Right lobe of liver (tissue), 6 donors: ENCODE measurements at regions not wholly inside any gene's neighbourhood (a gene's known extent, or its start where the extent isn't known, plus 50 kb on each side); places are given as distances from the start of the nearest gene placed in this dataset.

ENCODE experiments used
- ATAC-seq, 4 donors: fragments of 200-7000 bp; cut with Tn5 transposase; one replicate each; pipeline ENCODE4 v1.9.1; 2020; ENCODE audit warnings: mild to moderate bottlenecking in 4 of 4, moderate library complexity in 4 of 4
- DNase-seq, 3 donors: peaks; one replicate each; pipeline ENCODE4 v3.0.0-alpha.2; 2020
- H3K27ac ChIP-seq, 3 donors: fragments of 200-600 bp; one replicate each; pipeline ENCODE4 v1.8.0; 2022
- H3K27me3 ChIP-seq, 2 donors: fragments of 200-600 bp; one replicate each; pipeline ENCODE4 v1.8.0; 2022
- H3K36me3 ChIP-seq, 4 donors: fragments of 200-600 bp; sonication (generic) in 1 of 4; one replicate each; pipeline versions ENCODE4 v1.5.1 to v1.8.0; 2017 to 2022; ENCODE audit warnings: control low read depth in 1 of 4
- H3K4me1 ChIP-seq, 4 donors: fragments of 200-600 bp; sonication (generic) in 1 of 4; one replicate each; pipeline versions ENCODE4 v1.5.1 to v1.8.0; 2017 to 2022; ENCODE audit warnings: control low read depth in 1 of 4
- H3K4me3 ChIP-seq, 3 donors: fragments of 200-600 bp; one replicate each; pipeline ENCODE4 v1.8.0; 2022
- H3K9me3 ChIP-seq, 4 donors: fragments of 200-600 bp; sonication (generic) in 1 of 4; one replicate each; pipeline versions ENCODE4 v1.5.1 to v1.8.0; 2017 to 2022; ENCODE audit warnings: control low read depth in 1 of 4
- POLR2A ChIP-seq: fragments of 450-650 bp; IDR thresholded peaks from one replicate; pipeline ENCODE4 v1.6.1; 2017; ENCODE audit warnings: antibody characterized with exemption, mild to moderate bottlenecking
- WGBS: methylation state at CpG from one replicate; pipeline ENCODE4 v1.1.6; 2018; ENCODE audit warnings: low coverage, low lambda C conversion rate; ENCODE audit not compliant: insufficient coverage; ENCODE audit errors: missing lambda C conversion rate; 5-methylcytosine and 5-hydroxymethylcytosine counted together
- intact Hi-C, 2 donors: fragments of 100-400 bp; cut with DNase I; formaldehyde crosslinking; loops; one replicate each; pipeline versions ENCODE4 v1.11.2 to v1.14.1; 2022
- TF ChIP-seq, protein P1 (sequence below), 4 donors: fragments of 200-600 bp in 3 of 4; fragments of 450-650 bp in 1 of 4; IDR thresholded peaks; one replicate each; pipeline versions ENCODE4 v1.5.1 to v1.8.0; 2016 to 2022; ENCODE audit warnings: antibody characterized with exemption in 4 of 4, mild to moderate bottlenecking in 2 of 4
- donor health status: DM: no; HTN: yes; CAD: no.
- donor health status: DM: no; HTN: no; CAD: no.
- donor health status: DM: no; HTN: no; CAD: no.
- donor health status: DM: no; HTN: yes; CAD: no.
- donor health status: DM: no; HTN: yes; CAD: no.

DNA sequence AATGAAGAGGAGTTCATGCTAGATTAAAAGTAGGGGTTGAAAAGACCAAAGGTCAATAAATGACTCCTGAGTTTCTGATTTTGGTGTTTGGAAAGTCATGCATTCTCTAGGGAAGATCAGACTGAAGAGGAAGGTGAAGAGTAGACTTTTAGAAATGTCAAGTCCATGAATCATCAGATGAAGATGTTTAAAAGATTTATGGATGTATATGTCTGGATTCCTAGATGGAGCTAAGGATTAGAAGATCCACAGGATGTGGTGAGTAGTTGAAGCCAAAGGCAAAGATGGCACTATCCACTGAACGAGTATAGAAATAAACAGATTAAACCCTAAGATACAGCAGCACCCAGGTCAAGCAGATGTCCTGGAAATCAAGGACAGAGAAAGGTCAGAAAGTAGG lies 298.5 kb downstream of the GPAM start:
- Histone ChIP-seq H3K9me3 (no peaks in the 10 kb centered on the region), H3K36me3 (no peaks in the 10 kb centered on the region), H3K4me3 (no peak overlapping the region), H3K27ac (no peak overlapping the region), H3K4me1 (no peaks in the 10 kb centered on the region), H3K27me3 (no peaks in the 10 kb centered on the region)
- ATAC-seq, result no peak
- no peak for TF ChIP-seq POLR2A
- TF ChIP-seq, protein P1, sequence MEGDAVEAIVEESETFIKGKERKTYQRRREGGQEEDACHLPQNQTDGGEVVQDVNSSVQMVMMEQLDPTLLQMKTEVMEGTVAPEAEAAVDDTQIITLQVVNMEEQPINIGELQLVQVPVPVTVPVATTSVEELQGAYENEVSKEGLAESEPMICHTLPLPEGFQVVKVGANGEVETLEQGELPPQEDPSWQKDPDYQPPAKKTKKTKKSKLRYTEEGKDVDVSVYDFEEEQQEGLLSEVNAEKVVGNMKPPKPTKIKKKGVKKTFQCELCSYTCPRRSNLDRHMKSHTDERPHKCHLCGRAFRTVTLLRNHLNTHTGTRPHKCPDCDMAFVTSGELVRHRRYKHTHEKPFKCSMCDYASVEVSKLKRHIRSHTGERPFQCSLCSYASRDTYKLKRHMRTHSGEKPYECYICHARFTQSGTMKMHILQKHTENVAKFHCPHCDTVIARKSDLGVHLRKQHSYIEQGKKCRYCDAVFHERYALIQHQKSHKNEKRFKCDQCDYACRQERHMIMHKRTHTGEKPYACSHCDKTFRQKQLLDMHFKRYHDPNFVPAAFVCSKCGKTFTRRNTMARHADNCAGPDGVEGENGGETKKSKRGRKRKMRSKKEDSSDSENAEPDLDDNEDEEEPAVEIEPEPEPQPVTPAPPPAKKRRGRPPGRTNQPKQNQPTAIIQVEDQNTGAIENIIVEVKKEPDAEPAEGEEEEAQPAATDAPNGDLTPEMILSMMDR (IDR thresholded peaks at IDR 0.05), result no peak
- no peak for DNase-seq
- WGBS, result 33% methylated on average over 1 of the region's 1 CpG
- intact Hi-C loops, result no loop called here

DNA sequence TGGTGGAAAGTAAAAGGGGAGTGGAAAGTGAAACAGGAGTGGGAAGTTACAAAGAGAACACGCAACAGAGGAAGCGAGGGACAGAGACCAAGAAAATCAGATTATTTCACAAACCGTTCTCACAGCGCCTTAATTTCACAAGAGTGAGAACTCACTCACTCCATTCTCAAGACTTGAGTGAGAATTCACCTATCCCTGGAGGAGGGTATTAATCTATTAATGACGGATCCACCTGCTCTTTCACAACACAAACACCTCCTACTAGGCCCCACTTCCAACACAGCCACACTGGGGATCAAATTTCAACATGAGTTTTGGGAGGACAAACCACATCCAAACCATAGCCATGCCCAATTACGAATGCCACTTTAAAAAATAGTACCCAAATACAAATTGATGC lies 297.6 kb downstream of the GPAM start:
- no peak overlapping the region for H3K27ac ChIP-seq
- H3K9me3 ChIP-seq, result no peaks in the 10 kb centered on the region
- no peaks in the 10 kb centered on the region for H3K36me3 ChIP-seq
- H3K4me1 ChIP-seq, result no peaks in the 10 kb centered on the region
- no peak for TF ChIP-seq POLR2A
- TF ChIP-seq, protein P1 (IDR thresholded peaks at IDR 0.05), result no peak
- H3K4me3 ChIP-seq, result no peak overlapping the region
- WGBS, result 89% methylated on average over 5 of the region's 6 CpGs
- no peak for DNase-seq
- intact Hi-C loops, result no loop called here
- ATAC-seq, result no peak
- no peaks in the 10 kb centered on the region for H3K27me3 ChIP-seq

DNA sequence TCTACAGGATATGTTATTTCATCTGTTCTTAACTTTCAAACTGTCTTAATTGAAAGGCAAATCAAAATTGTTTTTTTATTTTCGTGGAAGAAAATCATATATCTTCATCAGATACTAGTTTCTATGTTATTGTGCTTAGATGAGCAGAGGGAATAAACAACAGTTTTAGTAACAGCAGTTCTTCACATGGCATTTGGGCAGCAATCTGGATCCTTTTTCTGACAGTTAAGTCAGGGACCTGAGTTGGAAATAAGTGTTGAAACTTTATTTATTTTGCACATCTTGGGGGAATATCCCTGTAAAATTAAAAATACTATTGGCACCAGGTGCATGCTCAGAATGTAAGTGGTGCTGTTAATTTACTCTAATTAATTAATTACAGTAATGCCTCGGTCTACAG lies 296.3 kb downstream of the GPAM start:
- Histone ChIP-seq H3K9me3 (no peaks in the 10 kb centered on the region), H3K27ac (no peak overlapping the region), H3K36me3 (no peaks in the 10 kb centered on the region), H3K4me3 (no peak overlapping the region), H3K4me1 (no peaks in the 10 kb centered on the region), H3K27me3 (no peaks in the 10 kb centered on the region)
- no peak for ATAC-seq
- WGBS, result 54% methylated on average over 2 of the region's 2 CpGs
- intact Hi-C loops, result no loop called here
- TF ChIP-seq POLR2A, result no peak
- TF ChIP-seq, protein P1 (IDR thresholded peaks at IDR 0.05), result no peak
- no peak for DNase-seq

DNA sequence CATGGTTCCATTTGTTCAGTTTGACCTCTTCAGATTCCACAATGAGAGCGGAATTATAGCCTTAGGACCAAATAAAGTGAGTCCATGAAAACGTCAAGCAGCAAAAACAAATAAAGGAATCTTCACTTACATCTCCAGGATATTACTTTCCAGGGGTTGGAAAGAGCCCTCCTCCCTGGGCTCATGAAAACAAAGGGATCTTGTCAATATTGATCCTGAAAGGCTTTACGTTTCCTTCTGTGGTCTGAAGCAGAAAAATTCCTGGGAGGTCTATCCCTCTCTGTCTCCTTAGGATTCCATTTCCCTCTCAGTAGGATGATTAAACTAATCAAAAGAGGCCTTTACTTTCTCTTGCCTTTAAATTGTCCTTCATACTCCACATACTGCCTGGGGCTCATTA lies 293.5 kb downstream of the GPAM start:
- TF ChIP-seq, protein P1 (IDR thresholded peaks at IDR 0.05), result no peak
- TF ChIP-seq POLR2A, result no peak
- 50% methylated on average over 2 of the region's 3 CpGs for WGBS
- no peaks in the 10 kb centered on the region for H3K9me3 ChIP-seq
- intact Hi-C loops, result no loop called here
- no peaks in the 10 kb centered on the region for H3K36me3 ChIP-seq
- no peak overlapping the region for H3K27ac ChIP-seq
- no peak overlapping the region for H3K4me3 ChIP-seq
- DNase-seq (no peak), ATAC-seq (no peak)
- no peaks in the 10 kb centered on the region for H3K27me3 ChIP-seq
- no peaks in the 10 kb centered on the region for H3K4me1 ChIP-seq

DNA sequence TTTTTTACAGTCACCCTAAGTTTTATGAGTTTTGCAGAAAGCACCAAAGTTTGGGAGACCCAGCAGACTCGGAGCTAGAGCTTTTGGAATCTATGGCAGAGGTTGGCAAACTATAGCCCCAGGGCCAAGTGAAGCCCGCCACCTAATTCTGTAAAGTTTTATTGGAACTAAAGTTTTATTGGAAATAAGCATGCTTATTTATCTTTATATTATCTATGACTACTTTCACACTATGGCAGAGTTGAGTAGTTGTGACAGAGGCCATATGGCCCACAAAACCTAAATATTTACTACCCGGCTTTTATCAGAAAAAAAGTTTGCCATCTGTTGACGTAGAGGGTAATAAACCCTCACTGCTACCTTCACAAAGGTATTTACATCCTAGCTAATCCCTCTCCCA lies 267.6 kb downstream of the GPAM start:
- intact Hi-C loops, result no loop called here
- WGBS, result 65% methylated on average over 4 of the region's 4 CpGs
- no peak overlapping the region for H3K4me3 ChIP-seq
- ATAC-seq (no peak), DNase-seq (no peak)
- H3K9me3 ChIP-seq, result no peaks in the 10 kb centered on the region
- H3K27ac ChIP-seq, result no peak overlapping the region
- no peaks in the 10 kb centered on the region for H3K36me3 ChIP-seq
- no peak for TF ChIP-seq POLR2A
- TF ChIP-seq, protein P1 (IDR thresholded peaks at IDR 0.05), result no peak
- H3K4me1 ChIP-seq, result no peaks in the 10 kb centered on the region
- H3K27me3 ChIP-seq, result no peaks in the 10 kb centered on the region
